ENCODE measurements at regions not wholly inside any gene's neighbourhood (a gene's known extent, or its start where the extent isn't known, plus 50 kb on each side); places are given as distances from the start of the nearest gene placed in this dataset.

DNA sequence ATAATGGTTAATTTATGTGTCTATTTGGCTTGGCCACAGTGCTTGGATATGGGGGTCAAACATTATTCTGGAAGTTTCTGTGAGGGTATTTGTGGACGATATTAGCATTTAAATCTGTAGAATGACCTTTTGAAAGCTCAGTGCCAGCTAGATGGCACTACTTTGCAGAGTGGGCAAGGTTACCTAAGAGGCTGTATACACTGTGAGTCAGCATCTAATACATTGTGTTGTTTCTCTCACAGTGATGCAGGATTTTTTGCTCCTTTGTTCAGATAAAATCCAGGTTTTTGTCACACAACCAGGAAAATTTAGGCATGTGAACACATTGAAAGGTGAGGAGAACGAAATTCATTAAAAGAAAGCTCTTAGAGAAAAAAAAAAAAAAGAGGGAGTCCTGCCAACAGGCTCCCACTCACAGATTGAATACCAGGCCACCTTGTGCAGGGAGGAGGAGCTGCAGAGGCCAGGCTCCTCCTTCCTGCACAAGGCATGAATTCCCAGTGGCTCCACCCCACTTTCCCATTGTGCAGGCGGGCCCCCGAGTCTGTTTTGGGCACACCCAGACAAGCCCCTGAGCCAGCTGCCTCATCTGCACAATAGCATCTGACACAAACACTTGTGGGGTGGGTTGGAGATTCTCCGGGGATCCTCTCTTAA lies 551.0 kb upstream of the ATXN8OS start:
- H3K9ac ChIP-seq (ENCODE audit: low read length) = no peak overlapping the region
- no peak for DNase-seq (ENCODE audit: low read depth)
- Mint-ChIP-seq H3K4me1 (ENCODE audit: low read depth, unreplicated experiment) (peaks cover 9% of the 10 kb centered on the region), H3K27ac (ENCODE audit: unreplicated experiment) (no peak overlapping the region), H3K4me3 (ENCODE audit: unreplicated experiment) (no peak overlapping the region), H3K9me3 (ENCODE audit: unreplicated experiment) (peaks cover 2% of the 10 kb centered on the region), H3K36me3 (ENCODE audit: low read depth, unreplicated experiment) (no peaks in the 10 kb centered on the region), H3K27me3 (ENCODE audit: low read depth, unreplicated experiment) (no peaks in the 10 kb centered on the region)
- no peak overlapping the region for H3K4me3 ChIP-seq (ENCODE audit: insufficient read depth, low read depth, low read length)
- H3K9me3 ChIP-seq (ENCODE audit: insufficient read depth, low read depth, low read length) = no peaks in the 10 kb centered on the region
- no peaks in the 10 kb centered on the region for H3K79me2 ChIP-seq (ENCODE audit: insufficient read depth, low read length)
- H2AFZ ChIP-seq (ENCODE audit: low read depth, low read length) = no peak overlapping the region
- TF ChIP-seq CTCF (IDR thresholded peaks at IDR 0.05; ENCODE audit: insufficient read depth, low read depth, low read length) (no peak), EZH2 (IDR thresholded peaks at IDR 0.05; ENCODE audit: insufficient read depth, low read length) (no peak)
- H3K27me3 ChIP-seq (ENCODE audit: insufficient read depth, low read length) = peaks cover 3% of the 10 kb centered on the region
- no peaks in the 10 kb centered on the region for H3K4me1 ChIP-seq (ENCODE audit: insufficient read depth, low read length)
- FAIRE-seq = no peak
- H3K36me3 ChIP-seq (ENCODE audit: insufficient read depth, low read length) = no peaks in the 10 kb centered on the region
- H4K20me1 ChIP-seq (ENCODE audit: insufficient read depth, low read length) = no peaks in the 10 kb centered on the region
- no peak overlapping the region for H3K4me2 ChIP-seq (ENCODE audit: low read length)
- no peak overlapping the region for H3K27ac ChIP-seq (ENCODE audit: low read depth, low read length)

DNA sequence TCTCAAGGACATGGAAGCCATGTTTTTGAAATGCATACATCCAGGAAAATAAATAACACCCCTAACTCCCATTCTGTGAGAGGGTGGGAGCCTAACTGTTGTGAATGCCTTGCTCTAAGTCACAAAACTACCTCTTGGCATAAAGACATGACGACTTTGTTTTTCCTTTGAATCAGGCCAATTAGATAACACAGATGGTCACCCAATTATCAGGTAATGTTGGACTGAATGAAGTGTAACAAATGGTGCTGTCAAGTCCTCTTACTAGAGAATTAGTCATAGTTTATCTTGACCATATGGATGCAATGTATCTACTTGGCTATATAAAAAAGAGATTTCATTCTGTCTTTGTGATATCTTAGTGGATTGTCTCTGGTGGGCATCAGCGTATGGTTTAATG lies 553.6 kb upstream of the ATXN8OS start:
- no peak overlapping the region for H3K4me3 ChIP-seq (ENCODE audit: insufficient read depth, low read depth, low read length)
- no peak for FAIRE-seq
- H3K27ac Mint-ChIP-seq (ENCODE audit: unreplicated experiment) = no peak overlapping the region
- no peak for DNase-seq (ENCODE audit: low read depth)
- no peaks in the 10 kb centered on the region for H3K36me3 ChIP-seq (ENCODE audit: insufficient read depth, low read length)
- H3K4me3 Mint-ChIP-seq (ENCODE audit: unreplicated experiment) = no peak overlapping the region
- no peak overlapping the region for H3K4me2 ChIP-seq (ENCODE audit: low read length)
- TF ChIP-seq CTCF (IDR thresholded peaks at IDR 0.05; ENCODE audit: insufficient read depth, low read depth, low read length) (no peak), EZH2 (IDR thresholded peaks at IDR 0.05; ENCODE audit: insufficient read depth, low read length) (no peak)
- no peaks in the 10 kb centered on the region for H3K36me3 Mint-ChIP-seq (ENCODE audit: low read depth, unreplicated experiment)
- H3K27me3 Mint-ChIP-seq (ENCODE audit: low read depth, unreplicated experiment) = no peaks in the 10 kb centered on the region
- H3K4me1 ChIP-seq (ENCODE audit: insufficient read depth, low read length) = no peaks in the 10 kb centered on the region
- H3K9ac ChIP-seq (ENCODE audit: low read length) = no peak overlapping the region
- H2AFZ ChIP-seq (ENCODE audit: low read depth, low read length) = no peak overlapping the region
- H3K9me3 ChIP-seq (ENCODE audit: insufficient read depth, low read depth, low read length) = no peaks in the 10 kb centered on the region
- no peaks in the 10 kb centered on the region for H4K20me1 ChIP-seq (ENCODE audit: insufficient read depth, low read length)
- H3K9me3 Mint-ChIP-seq (ENCODE audit: unreplicated experiment) = peaks cover 2% of the 10 kb centered on the region
- H3K27me3 ChIP-seq (ENCODE audit: insufficient read depth, low read length) = peaks cover 3% of the 10 kb centered on the region
- H3K4me1 Mint-ChIP-seq (ENCODE audit: low read depth, unreplicated experiment) = peaks cover 9% of the 10 kb centered on the region
- H3K79me2 ChIP-seq (ENCODE audit: insufficient read depth, low read length) = no peaks in the 10 kb centered on the region
- no peak overlapping the region for H3K27ac ChIP-seq (ENCODE audit: low read depth, low read length)

DNA sequence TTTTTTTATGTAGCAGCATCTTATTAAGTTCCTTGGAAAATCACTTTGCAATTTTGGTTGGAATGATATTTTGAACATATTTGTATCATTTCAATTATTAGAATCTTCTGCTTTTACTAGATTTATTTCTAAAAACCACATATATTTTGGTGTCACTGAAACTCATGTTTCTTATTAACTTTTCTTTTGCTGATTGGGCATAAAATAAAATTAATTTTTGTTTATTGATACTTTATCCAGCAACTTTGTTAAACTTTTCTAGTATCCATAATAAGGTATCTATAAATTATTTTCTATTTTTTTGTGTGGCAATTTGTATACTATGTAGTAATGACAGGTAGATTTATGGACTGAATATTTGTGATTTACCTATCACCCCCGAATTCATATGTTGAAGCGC lies 556.4 kb upstream of the ATXN8OS start:
- Mint-ChIP-seq H3K36me3 (ENCODE audit: low read depth, unreplicated experiment) (no peaks in the 10 kb centered on the region), H3K4me3 (ENCODE audit: unreplicated experiment) (no peak overlapping the region), H3K27ac (ENCODE audit: unreplicated experiment) (no peak overlapping the region), H3K27me3 (ENCODE audit: low read depth, unreplicated experiment) (no peaks in the 10 kb centered on the region), H3K9me3 (ENCODE audit: unreplicated experiment) (no peaks in the 10 kb centered on the region), H3K4me1 (ENCODE audit: low read depth, unreplicated experiment) (peaks cover 5% of the 10 kb centered on the region)
- Histone ChIP-seq H3K4me1 (ENCODE audit: insufficient read depth, low read length) (no peaks in the 10 kb centered on the region), H3K27ac (ENCODE audit: low read depth, low read length) (no peak overlapping the region), H3K79me2 (ENCODE audit: insufficient read depth, low read length) (no peaks in the 10 kb centered on the region), H3K27me3 (ENCODE audit: insufficient read depth, low read length) (no peaks in the 10 kb centered on the region), H3K9me3 (ENCODE audit: insufficient read depth, low read depth, low read length) (no peaks in the 10 kb centered on the region), H3K9ac (ENCODE audit: low read length) (no peak overlapping the region), H3K36me3 (ENCODE audit: insufficient read depth, low read length) (no peaks in the 10 kb centered on the region), H4K20me1 (ENCODE audit: insufficient read depth, low read length) (no peaks in the 10 kb centered on the region), H3K4me2 (ENCODE audit: low read length) (no peak overlapping the region), H3K4me3 (ENCODE audit: insufficient read depth, low read depth, low read length) (no peak overlapping the region), H2AFZ (ENCODE audit: low read depth, low read length) (no peak overlapping the region)
- no peak for FAIRE-seq
- DNase-seq (ENCODE audit: low read depth) = no peak
- no peak for TF ChIP-seq CTCF (IDR thresholded peaks at IDR 0.05; ENCODE audit: insufficient read depth, low read depth, low read length)
- no peak for TF ChIP-seq EZH2 (IDR thresholded peaks at IDR 0.05; ENCODE audit: insufficient read depth, low read length)
